ENCODE measurements at regions not wholly inside any gene's neighbourhood (a gene's known extent, or its start where the extent isn't known, plus 50 kb on each side); places are given as distances from the start of the nearest gene placed in this dataset.

DNA sequence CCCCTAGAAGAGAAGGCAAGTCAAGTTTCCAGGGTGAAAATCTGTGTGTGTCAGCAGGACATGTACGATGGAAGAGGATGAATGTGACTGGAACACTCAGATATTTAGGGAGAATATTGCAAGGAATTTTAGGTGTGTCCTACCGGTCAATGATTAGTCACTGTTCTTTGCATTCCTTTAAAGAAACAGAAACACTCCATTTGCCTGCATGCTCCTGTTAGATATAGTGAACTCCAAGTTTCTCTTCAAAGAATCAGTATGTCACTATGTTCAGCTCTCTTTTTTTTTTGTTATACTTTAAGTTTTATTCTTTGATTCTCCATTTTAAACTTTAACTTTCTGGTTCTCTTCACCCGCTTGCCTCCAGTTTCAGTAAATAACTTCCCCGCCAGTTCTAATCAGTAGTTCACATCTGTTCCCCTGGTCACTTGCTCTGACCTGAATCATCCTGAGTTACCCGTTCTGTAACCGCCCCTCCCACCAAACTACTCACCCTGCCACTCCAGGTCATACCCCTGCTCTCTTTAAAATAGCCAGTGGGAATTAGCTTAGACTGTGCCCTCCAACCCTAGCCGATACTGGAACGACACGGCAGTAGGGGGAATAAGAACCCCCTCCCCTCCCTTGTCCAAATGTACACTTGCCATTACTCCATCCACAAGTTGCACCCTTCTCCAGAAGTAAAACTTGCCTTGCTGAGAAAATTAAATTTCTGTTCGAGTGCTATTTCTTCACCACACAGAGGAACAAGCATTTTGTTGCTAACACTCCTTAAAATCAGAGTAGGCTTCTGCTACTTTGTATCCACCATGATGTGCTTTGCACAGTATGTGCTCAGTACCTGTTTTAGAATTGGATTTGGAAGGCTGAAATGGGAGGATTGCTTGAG is 268.4 kb downstream of the METTL4 start:
- Mint-ChIP-seq H3K27me3 (no peaks in the 10 kb centered on the region), H3K4me3 (ENCODE audit: low read depth) (peak overlapping the region; percentile 9), H3K9me3 (ENCODE audit: low read depth) (no peaks in the 10 kb centered on the region), H3K36me3 (ENCODE audit: insufficient read depth) (no peaks in the 10 kb centered on the region), H3K27ac (peak overlapping the region; percentile 82), H3K4me1 (ENCODE audit: low read depth) (peaks cover 8% of the 10 kb centered on the region)
- TF ChIP-seq CTCF (IDR thresholded peaks at IDR 0.05; ENCODE audit: unreplicated experiment) = no peak
- no peak for DNase-seq (ENCODE audit: low spot score, unreplicated experiment)

DNA sequence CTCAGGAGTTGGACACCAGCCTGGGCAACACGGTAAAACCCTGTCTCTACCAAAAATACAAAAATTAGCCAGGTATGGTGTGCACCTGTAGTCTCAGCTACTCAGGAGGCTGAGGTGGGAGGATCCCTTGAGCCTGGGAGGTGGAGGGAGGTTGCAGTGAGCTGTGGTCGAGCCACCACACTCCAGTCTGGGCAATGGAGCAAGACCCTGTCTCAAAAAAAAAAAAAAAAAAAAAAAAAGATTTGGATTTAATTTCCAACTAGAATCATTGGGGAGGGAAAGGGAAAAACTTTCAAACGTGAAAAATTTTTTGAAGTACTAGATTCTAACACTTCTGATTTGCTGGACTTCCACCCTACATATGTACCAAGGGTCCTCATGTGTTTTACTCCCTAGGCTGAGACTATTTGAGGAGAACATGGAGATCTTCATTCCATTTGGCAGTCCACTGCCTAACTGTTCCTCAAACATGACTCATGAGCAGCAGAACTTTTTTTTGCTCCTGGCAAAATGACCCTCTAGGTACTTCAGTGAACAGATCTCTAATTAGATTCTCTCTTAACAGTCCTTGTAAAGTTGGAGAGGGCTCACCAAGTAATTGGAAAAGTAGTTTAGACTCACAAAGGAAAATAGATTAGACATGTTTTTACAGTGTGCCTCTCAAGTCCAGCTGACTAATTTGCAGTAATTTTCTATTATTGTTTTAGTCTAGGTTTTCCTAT is 267.6 kb downstream of the METTL4 start:
- TF ChIP-seq CTCF (IDR thresholded peaks at IDR 0.05; ENCODE audit: unreplicated experiment) = no peak
- H3K27ac Mint-ChIP-seq = no peak overlapping the region
- no peaks in the 10 kb centered on the region for H3K36me3 Mint-ChIP-seq (ENCODE audit: insufficient read depth)
- no peaks in the 10 kb centered on the region for H3K9me3 Mint-ChIP-seq (ENCODE audit: low read depth)
- peaks cover 8% of the 10 kb centered on the region for H3K4me1 Mint-ChIP-seq (ENCODE audit: low read depth)
- no peak for DNase-seq (ENCODE audit: low spot score, unreplicated experiment)
- H3K27me3 Mint-ChIP-seq = peaks cover 3% of the 10 kb centered on the region
- no peak overlapping the region for H3K4me3 Mint-ChIP-seq (ENCODE audit: low read depth)

GRCh38 chr18:2304378-2305175 is 266.7 kb downstream of the METTL4 start:
- H3K36me3 Mint-ChIP-seq (ENCODE audit: insufficient read depth) = no peaks in the 10 kb centered on the region
- peaks cover 3% of the 10 kb centered on the region for H3K27me3 Mint-ChIP-seq
- no peak for DNase-seq (ENCODE audit: low spot score, unreplicated experiment)
- no peak overlapping the region for H3K4me3 Mint-ChIP-seq (ENCODE audit: low read depth)
- H3K4me1 Mint-ChIP-seq (ENCODE audit: low read depth) = peaks cover 8% of the 10 kb centered on the region
- H3K27ac Mint-ChIP-seq = no peak overlapping the region
- H3K9me3 Mint-ChIP-seq (ENCODE audit: low read depth) = no peaks in the 10 kb centered on the region
- no peak for TF ChIP-seq CTCF (IDR thresholded peaks at IDR 0.05; ENCODE audit: unreplicated experiment)

GRCh38 chr18:2306606-2307005 is 264.7 kb downstream of the METTL4 start:
- peaks cover 8% of the 10 kb centered on the region for H3K4me1 Mint-ChIP-seq (ENCODE audit: low read depth)
- H3K27ac Mint-ChIP-seq = no peak overlapping the region
- H3K36me3 Mint-ChIP-seq (ENCODE audit: insufficient read depth) = no peaks in the 10 kb centered on the region
- H3K27me3 Mint-ChIP-seq = peaks cover 3% of the 10 kb centered on the region
- TF ChIP-seq CTCF (IDR thresholded peaks at IDR 0.05; ENCODE audit: unreplicated experiment) = no peak
- H3K4me3 Mint-ChIP-seq (ENCODE audit: low read depth) = no peak overlapping the region
- no peak for DNase-seq (ENCODE audit: low spot score, unreplicated experiment)
- no peaks in the 10 kb centered on the region for H3K9me3 Mint-ChIP-seq (ENCODE audit: low read depth)

DNA sequence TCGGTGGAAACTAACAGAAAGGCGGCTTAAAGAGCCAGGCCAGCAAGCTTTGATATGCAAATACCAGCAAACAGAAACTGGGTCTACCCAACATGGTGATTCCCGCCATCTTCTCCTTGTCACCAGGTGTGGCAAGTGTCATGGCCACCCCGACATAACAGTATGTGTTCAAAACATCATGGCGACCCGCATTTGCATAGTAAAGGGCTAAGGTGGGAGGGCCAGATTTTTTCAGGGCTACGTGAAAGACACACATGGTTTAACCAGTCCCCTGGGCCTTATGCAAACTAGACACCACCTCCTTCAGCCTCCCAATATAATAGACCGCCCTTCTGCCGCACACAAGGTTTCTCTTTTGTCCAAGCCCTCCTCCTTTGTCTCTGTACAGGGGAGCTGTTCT is 260.4 kb downstream of the METTL4 start:
- Mint-ChIP-seq H3K4me3 (ENCODE audit: low read depth) (no peak overlapping the region), H3K4me1 (ENCODE audit: low read depth) (peaks cover 6% of the 10 kb centered on the region), H3K27me3 (peaks cover 3% of the 10 kb centered on the region), H3K27ac (no peak overlapping the region), H3K9me3 (ENCODE audit: low read depth) (no peaks in the 10 kb centered on the region), H3K36me3 (ENCODE audit: insufficient read depth) (no peaks in the 10 kb centered on the region)
- DNase-seq (ENCODE audit: low spot score, unreplicated experiment) = no peak
- TF ChIP-seq CTCF (IDR thresholded peaks at IDR 0.05; ENCODE audit: unreplicated experiment) = no peak
